Endodermal cell (in vitro differentiated cells): ENCODE measurements at regions not wholly inside any gene's neighbourhood (a gene's known extent, or its start where the extent isn't known, plus 50 kb on each side); places are given as distances from the start of the nearest gene placed in this dataset.

Experiments
- DNase-seq: peaks from one replicate; pipeline ENCODE4 v3.0.0-alpha.2; 2017
- H3K27ac ChIP-seq: 2 replicates; pipeline ENCODE4 v1.5.1; 2013; ENCODE audit warnings: mild to moderate bottlenecking, low read depth, low read length, moderate library complexity
- H3K27me3 ChIP-seq: 2 replicates; pipeline ENCODE4 v1.6.1; 2013; ENCODE audit warnings: mild to moderate bottlenecking, low read length, moderate library complexity; ENCODE audit not compliant: insufficient read depth, control insufficient read depth, poor library complexity, severe bottlenecking
- H3K36me3 ChIP-seq: 2 replicates; pipeline ENCODE4 v1.7.0; 2013; ENCODE audit warnings: mild to moderate bottlenecking, low read length, moderate library complexity; ENCODE audit not compliant: control insufficient read depth, insufficient read depth
- H3K4me1 ChIP-seq: one replicate; pipeline ENCODE4 v1.7.0; 2013; ENCODE audit warnings: low read length; ENCODE audit not compliant: control insufficient read depth, insufficient read depth
- H3K4me3 ChIP-seq: 2 replicates; pipeline ENCODE4 v1.5.1; 2013; ENCODE audit warnings: mild to moderate bottlenecking, low read length, moderate library complexity
- H3K9ac ChIP-seq: 2 replicates; pipeline ENCODE4 v1.6.1; 2013; ENCODE audit warnings: mild to moderate bottlenecking, low read length, moderate library complexity; ENCODE audit not compliant: poor library complexity, severe bottlenecking; ENCODE audit errors: extremely low read depth
- H3K9me3 ChIP-seq: 2 replicates; pipeline ENCODE4 v1.6.1; 2013; ENCODE audit warnings: mild to moderate bottlenecking, low read length, moderate library complexity; ENCODE audit not compliant: control insufficient read depth
- H3K27ac Mint-ChIP-seq: 2 replicates; pipeline ENCODE4 v1.8.0; 2020; ENCODE audit warnings: mixed read lengths
- H3K27me3 Mint-ChIP-seq: 2 replicates; pipeline ENCODE4 v1.8.0; 2021; ENCODE audit warnings: mild to moderate bottlenecking, mixed read lengths; ENCODE audit not compliant: insufficient read depth
- H3K36me3 Mint-ChIP-seq: 2 replicates; pipeline ENCODE4 v1.8.0; 2020; ENCODE audit warnings: low read depth, mixed read lengths
- H3K4me1 Mint-ChIP-seq: 2 replicates; pipeline ENCODE4 v1.8.0; 2020; ENCODE audit warnings: mixed read lengths
- H3K4me3 Mint-ChIP-seq: 2 replicates; pipeline ENCODE4 v1.8.0; 2020; ENCODE audit warnings: mild to moderate bottlenecking, moderate library complexity, mixed read lengths
- H3K9me3 Mint-ChIP-seq: 2 replicates; pipeline ENCODE4 v1.8.0; 2020; ENCODE audit warnings: mild to moderate bottlenecking, mixed read lengths
- CTCF ChIP-seq: fragments of 200-600 bp; sonication (generic); conservative IDR thresholded peaks from 2 replicates; pipeline ENCODE4 v1.5.0; 2021; ENCODE audit warnings: antibody characterized with exemption, mild to moderate bottlenecking
- WGBS, 2 experiments: methylation state at CpG; one replicate each; pipeline versions ENCODE4 v1.1.5 to v1.1.7; 2013; ENCODE audit warnings: missing lambda C conversion rate in 2 of 2, mixed read lengths in 1 of 2; ENCODE audit not compliant: insufficient coverage in 1 of 2, insufficient read length in 1 of 2; 5-methylcytosine and 5-hydroxymethylcytosine counted together

DNA sequence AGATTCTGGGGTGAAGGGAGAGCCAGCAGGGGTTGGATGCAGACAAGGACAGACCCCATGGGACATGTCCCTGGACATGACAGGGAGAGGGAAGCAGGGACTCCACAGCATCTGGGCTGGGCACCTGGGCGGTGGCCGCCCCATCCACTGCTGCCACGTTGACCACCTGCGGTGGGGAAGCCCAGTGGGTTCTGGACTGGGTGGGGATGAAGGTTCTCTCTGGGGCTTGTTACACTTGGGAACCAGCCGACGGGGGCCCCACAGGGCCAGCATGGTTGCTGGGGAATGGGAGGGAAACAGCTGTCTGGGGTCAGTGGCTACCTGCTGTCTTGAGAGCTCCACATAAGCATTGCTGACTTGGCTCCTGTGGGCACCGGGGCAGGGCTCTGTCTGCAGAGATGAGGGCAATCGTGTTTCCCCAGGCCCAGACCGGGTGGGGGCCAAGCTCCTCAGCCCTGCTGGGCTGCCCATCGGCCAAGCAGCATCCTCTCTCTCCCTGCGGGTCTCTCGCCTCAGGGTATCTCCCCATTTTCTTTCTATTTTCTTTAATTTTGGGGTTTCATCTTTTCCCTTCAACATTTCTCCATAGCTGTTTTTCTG, 443.6 kb upstream of the PFKP start:
- H3K9me3 Mint-ChIP-seq: no peaks in the 10 kb centered on the region
- no peaks in the 10 kb centered on the region for H3K36me3 Mint-ChIP-seq
- no peak for TF ChIP-seq CTCF
- no peak for DNase-seq
- H3K27me3 Mint-ChIP-seq: no peaks in the 10 kb centered on the region
- no peaks in the 10 kb centered on the region for H3K9me3 ChIP-seq
- H3K36me3 ChIP-seq: no peaks in the 10 kb centered on the region
- no peak overlapping the region for H3K9ac ChIP-seq
- no peak overlapping the region for H3K27ac Mint-ChIP-seq
- peaks cover 10% of the 10 kb centered on the region for H3K4me1 Mint-ChIP-seq
- no peaks in the 10 kb centered on the region for H3K27me3 ChIP-seq
- H3K4me3 Mint-ChIP-seq: no peak overlapping the region
- H3K4me3 ChIP-seq: no peak overlapping the region
- 92 to 96% methylated on average over 5 to 12 of the region's 12 CpGs for WGBS, 2 experiments
- no peaks in the 10 kb centered on the region for H3K4me1 ChIP-seq
- H3K27ac ChIP-seq: no peak overlapping the region

- peaks cover 7% of the 10 kb centered on the region for H3K4me1 Mint-ChIP-seq
- WGBS, 2 experiments: 54 to 70% methylated on average over 2 to 5 of the region's 5 CpGs
- Histone ChIP-seq H3K9ac (no peak overlapping the region), H3K27me3 (no peaks in the 10 kb centered on the region), H3K4me3 (no peak overlapping the region), H3K4me1 (no peaks in the 10 kb centered on the region), H3K27ac (no peak overlapping the region), H3K36me3 (no peaks in the 10 kb centered on the region), H3K9me3 (no peaks in the 10 kb centered on the region)
- TF ChIP-seq CTCF: no peak
- no peaks in the 10 kb centered on the region for H3K27me3 Mint-ChIP-seq
- H3K9me3 Mint-ChIP-seq: no peaks in the 10 kb centered on the region
- DNase-seq: no peak
- no peaks in the 10 kb centered on the region for H3K36me3 Mint-ChIP-seq
- peak overlapping the region; percentile 18 for H3K27ac Mint-ChIP-seq
- no peak overlapping the region for H3K4me3 Mint-ChIP-seq
Observed at GRCh38 chr10:2620827-2621521, 446.4 kb upstream of the PFKP start.

- H3K9ac ChIP-seq: no peak overlapping the region
- no peaks in the 10 kb centered on the region for H3K9me3 ChIP-seq
- no peak for TF ChIP-seq CTCF
- Mint-ChIP-seq H3K27me3 (no peaks in the 10 kb centered on the region), H3K9me3 (no peaks in the 10 kb centered on the region), H3K36me3 (no peaks in the 10 kb centered on the region), H3K4me1 (peaks cover 7% of the 10 kb centered on the region), H3K4me3 (no peak overlapping the region), H3K27ac (no peak overlapping the region)
- H3K27me3 ChIP-seq: no peaks in the 10 kb centered on the region
- no peak overlapping the region for H3K27ac ChIP-seq
- 86 to 88% methylated on average over 4 of the region's 4 CpGs for WGBS, 2 experiments
- H3K4me3 ChIP-seq: no peak overlapping the region
- no peaks in the 10 kb centered on the region for H3K36me3 ChIP-seq
- no peak for DNase-seq
- H3K4me1 ChIP-seq: no peaks in the 10 kb centered on the region
Observed at GRCh38 chr10:2619916-2620315, 447.4 kb upstream of the PFKP start.
